Body of pancreas (tissue), 4 donors: ENCODE measurements at regions not wholly inside any gene's neighbourhood (a gene's known extent, or its start where the extent isn't known, plus 50 kb on each side); places are given as distances from the start of the nearest gene placed in this dataset.
"Not testable (repeated sequence)": the region's sequence is repeated elsewhere in the genome, so short reads cannot be mapped to it uniquely, and the experiment has no call there.

Experiments
- CTCF ChIP-seq, 7 experiments: fragments of 450-650 bp in 4 of 7; fragments of 200-600 bp in 3 of 7; sonication (generic) in 3 of 7; IDR thresholded peaks; one replicate each; pipeline ENCODE4 v1.5.1; 2016 to 2019; ENCODE audit warnings: antibody characterized with exemption in 7 of 7
- POLR2A ChIP-seq, 3 donors: fragments of 450-650 bp; IDR thresholded peaks; one replicate each; pipeline ENCODE4 v1.6.1; 2016; ENCODE audit warnings: antibody characterized with exemption in 3 of 3, mild to moderate bottlenecking in 2 of 3

GRCh38 chr6:130644769-130645168 is 182.4 kb upstream of the SMLR1 start:
- not testable (repeated sequence) for TF ChIP-seq CTCF, POLR2A (IDR thresholded peaks at IDR 0.05)
